ENCODE measurements at regions not wholly inside any gene's neighbourhood (a gene's known extent, or its start where the extent isn't known, plus 50 kb on each side); places are given as distances from the start of the nearest gene placed in this dataset.

DNA sequence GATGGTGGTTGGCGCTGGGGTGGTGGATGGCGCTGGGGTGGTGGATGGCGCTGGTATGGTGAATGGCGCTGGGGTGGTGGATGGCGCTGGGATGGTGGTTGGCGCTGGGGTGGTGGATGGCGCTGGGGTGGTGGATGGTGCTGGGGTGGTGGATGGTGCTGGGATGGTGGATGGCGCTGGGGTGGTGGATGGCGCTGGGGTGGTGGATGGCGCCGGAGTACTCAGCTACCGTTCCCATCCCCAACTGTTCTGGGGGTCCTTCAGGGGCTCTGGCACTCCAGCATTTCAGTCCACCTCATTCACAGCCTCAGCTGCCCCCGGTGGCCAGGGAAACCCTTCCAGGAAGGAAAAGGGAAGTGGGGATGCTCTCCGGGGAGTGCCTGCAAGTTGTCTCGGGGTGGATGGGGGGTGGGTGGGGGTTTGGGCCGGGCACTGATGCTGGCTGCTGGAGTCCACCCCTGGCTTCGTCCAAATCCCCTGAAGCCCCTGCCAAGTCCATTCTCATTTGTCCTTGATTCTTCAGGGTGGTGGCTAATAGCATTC, 147.3 kb upstream of the COL5A1 start:
- H3K27ac ChIP-seq (ENCODE audit: low read length), result no peak overlapping the region
- H3K4me1 ChIP-seq (ENCODE audit: control insufficient read depth, insufficient read depth, low read length), result no peaks in the 10 kb centered on the region
- ATAC-seq, result no peak
- no peaks in the 10 kb centered on the region for H3K9me3 ChIP-seq (ENCODE audit: control insufficient read depth, low read length)
- peak in 1 of 3 donors; percentile 16 for DNase-seq
- intact Hi-C loops (cut with DNase I), result no loop called here
- WGBS, result 75% methylated on average over 17 of the region's 17 CpGs
- H3K4me3 ChIP-seq (ENCODE audit: low read length), result no peak overlapping the region
- no peaks in the 10 kb centered on the region for H3K27me3 ChIP-seq (ENCODE audit: control insufficient read depth, insufficient read depth)

DNA sequence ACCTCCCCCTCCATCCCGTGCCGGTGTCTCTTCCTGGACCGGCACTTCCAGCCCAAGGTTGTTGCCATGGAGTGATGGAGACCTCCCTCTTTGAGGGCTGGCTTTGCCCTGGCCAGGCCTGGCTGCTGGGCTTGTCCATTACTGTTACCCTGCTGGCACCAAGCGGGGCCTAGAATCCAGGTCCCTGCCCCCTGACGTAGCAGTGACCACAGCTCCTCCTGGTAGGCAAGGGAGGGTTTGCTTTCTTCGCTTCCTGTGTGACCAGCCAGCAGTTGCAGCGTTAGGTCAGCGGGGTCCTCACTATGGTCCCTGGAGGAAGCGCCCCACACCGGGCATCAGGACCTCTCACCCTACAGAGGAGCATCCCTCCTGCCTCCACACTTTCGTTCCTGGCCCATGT, 146.7 kb upstream of the COL5A1 start:
- Histone ChIP-seq H3K4me1 (ENCODE audit: control insufficient read depth, insufficient read depth, low read length) (no peaks in the 10 kb centered on the region), H3K4me3 (ENCODE audit: low read length) (no peak overlapping the region), H3K9me3 (ENCODE audit: control insufficient read depth, low read length) (no peaks in the 10 kb centered on the region), H3K27me3 (ENCODE audit: control insufficient read depth, insufficient read depth) (no peaks in the 10 kb centered on the region), H3K27ac (ENCODE audit: low read length) (no peak overlapping the region)
- DNase-seq (peak in 2 of 3 donors; percentile 45), ATAC-seq (no peak)
- 77% methylated on average over 11 of the region's 11 CpGs for WGBS
- intact Hi-C loops (cut with DNase I), result no loop called here

DNA sequence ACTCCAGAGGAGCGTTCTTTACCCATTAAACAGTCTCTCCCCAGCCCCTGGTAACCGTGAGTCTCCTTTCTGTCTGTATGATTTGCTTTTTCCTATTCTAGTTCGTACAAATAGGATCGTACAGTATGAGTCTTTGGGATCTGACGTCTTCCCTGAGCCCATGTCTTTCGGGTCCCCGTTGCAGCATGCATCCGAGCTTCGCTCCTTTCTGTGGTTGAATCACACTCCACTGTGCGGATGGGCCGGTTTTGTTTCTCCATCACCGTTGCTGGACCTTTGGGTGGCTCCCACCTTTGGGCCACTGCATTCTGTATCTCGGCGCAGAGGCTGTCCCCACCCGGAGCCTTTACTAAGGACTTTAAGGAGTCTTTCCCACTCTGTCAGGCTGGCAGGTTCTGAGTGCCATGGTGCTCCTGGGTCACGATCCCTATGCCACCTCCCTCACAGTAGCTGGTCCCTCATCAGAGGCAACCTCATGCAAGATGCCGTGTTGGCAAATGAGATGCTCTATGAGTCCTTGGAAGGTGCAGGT, 145.7 kb upstream of the COL5A1 start:
- H3K4me3 ChIP-seq (ENCODE audit: low read length), result no peak overlapping the region
- 87% methylated on average over 17 of the region's 17 CpGs for WGBS
- no peak overlapping the region for H3K27ac ChIP-seq (ENCODE audit: low read length)
- H3K27me3 ChIP-seq (ENCODE audit: control insufficient read depth, insufficient read depth), result no peaks in the 10 kb centered on the region
- intact Hi-C loops (cut with DNase I), result no loop called here
- H3K4me1 ChIP-seq (ENCODE audit: control insufficient read depth, insufficient read depth, low read length), result no peaks in the 10 kb centered on the region
- DNase-seq (peak in 1 of 3 donors; percentile 29), ATAC-seq (no peak)
- H3K9me3 ChIP-seq (ENCODE audit: control insufficient read depth, low read length), result no peaks in the 10 kb centered on the region

DNA sequence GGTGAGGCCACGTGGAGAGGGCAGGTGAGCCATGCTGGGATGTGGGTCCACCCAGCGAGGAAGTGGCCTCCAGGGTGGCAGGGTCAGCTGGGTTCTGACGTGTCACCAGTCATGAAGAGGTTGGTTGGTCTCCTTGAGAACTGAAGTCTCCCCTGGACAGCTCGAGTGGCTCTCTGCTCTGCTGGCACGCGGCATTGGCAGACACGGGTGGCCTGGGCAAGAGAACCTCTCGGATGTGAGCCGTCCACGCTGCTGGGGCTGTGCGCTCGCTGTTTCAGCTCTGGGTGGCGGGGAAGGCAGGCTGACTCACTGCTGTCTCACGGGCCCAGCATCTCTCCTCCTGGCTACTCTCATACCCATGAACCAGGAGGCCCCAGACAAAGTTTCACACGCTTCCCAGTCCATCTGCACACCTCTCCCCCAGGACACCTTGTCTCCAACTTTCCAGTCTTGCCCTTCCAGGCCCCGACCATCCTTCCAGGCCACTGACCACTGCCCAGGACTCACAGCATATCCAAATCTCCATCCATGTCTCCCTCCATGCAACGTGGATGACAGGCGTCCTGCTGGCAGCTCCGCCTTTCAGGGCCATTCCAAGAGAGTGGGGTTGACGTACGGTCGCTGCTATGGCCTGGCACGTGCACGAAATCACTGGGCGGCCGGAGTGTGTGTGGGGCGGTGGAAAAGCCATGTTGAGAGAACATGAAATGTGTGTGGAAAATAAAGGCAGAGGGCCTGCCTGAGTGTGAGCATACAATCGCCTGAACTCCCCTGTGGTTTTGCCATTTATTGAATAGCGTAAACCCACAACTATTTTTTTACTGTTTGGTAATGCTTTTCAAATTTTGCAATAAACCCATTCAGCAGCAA, 145.0 kb upstream of the COL5A1 start:
- H3K4me3 ChIP-seq (ENCODE audit: low read length), result no peak overlapping the region
- H3K27ac ChIP-seq (ENCODE audit: low read length), result no peak overlapping the region
- no peaks in the 10 kb centered on the region for H3K4me1 ChIP-seq (ENCODE audit: control insufficient read depth, insufficient read depth, low read length)
- WGBS, result 84% methylated on average over 29 of the region's 29 CpGs
- ATAC-seq (no peak), DNase-seq (peak in 1 of 3 donors; percentile 41)
- H3K27me3 ChIP-seq (ENCODE audit: control insufficient read depth, insufficient read depth), result no peaks in the 10 kb centered on the region
- intact Hi-C loops (cut with DNase I), result no loop called here
- H3K9me3 ChIP-seq (ENCODE audit: control insufficient read depth, low read length), result no peaks in the 10 kb centered on the region

DNA sequence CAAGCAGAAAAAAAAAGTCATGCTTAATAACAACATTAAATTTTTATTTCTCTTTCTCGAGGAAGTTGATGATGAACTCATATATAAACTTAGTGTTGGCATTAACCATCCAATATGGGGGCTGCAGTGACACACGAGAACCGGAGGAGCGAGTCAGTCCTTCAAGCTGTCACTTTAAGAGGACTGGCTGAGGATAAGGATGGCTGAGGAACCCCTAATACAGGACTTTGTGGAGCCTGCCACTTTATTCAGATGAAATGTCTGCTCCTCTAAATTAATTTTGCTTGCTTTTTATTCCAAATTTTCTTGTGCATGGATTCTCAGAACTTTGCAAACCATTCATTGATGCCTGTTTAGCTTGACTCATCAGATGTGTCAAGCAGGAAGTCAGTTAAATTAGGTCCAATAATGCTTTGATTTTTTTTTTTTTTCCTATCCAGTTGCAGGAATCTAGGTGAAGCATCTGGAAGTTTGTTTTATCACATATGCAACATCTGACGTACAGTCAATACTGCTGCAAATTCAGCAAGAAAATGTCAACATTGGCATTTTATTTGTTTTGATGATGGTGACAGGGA, 144.2 kb upstream of the COL5A1 start:
- no peak for DNase-seq
- Histone ChIP-seq H3K4me1 (ENCODE audit: control insufficient read depth, insufficient read depth, low read length) (no peaks in the 10 kb centered on the region), H3K9me3 (ENCODE audit: control insufficient read depth, low read length) (no peaks in the 10 kb centered on the region), H3K27ac (ENCODE audit: low read length) (no peak overlapping the region), H3K4me3 (ENCODE audit: low read length) (no peak overlapping the region), H3K27me3 (ENCODE audit: control insufficient read depth, insufficient read depth) (no peaks in the 10 kb centered on the region)
- WGBS, result 67% methylated on average over 5 of the region's 5 CpGs
- intact Hi-C loops (cut with DNase I), result no loop called here
- no peak for ATAC-seq

DNA sequence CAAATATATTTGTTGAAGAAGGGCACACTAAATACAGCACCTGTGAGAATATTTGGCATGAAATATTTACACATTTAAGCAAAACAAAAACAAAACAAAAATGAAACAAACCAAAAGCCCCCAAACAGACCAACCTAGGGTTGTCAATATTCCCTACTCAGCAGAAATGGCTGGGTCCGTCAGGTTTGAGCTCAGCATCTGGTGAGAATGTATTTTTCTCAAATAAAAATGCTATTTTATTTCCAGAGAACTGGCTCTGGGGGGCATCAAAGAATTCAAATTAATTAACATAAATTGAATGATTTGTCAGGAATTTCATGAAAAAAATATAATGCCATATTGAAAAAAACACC, 142.8 kb upstream of the COL5A1 start:
- no peaks in the 10 kb centered on the region for H3K4me1 ChIP-seq (ENCODE audit: control insufficient read depth, insufficient read depth, low read length)
- no peak overlapping the region for H3K27ac ChIP-seq (ENCODE audit: low read length)
- ATAC-seq (no peak), DNase-seq (no peak)
- H3K9me3 ChIP-seq (ENCODE audit: control insufficient read depth, low read length), result no peaks in the 10 kb centered on the region
- WGBS, result 94% methylated on average over 1 of the region's 1 CpG
- H3K27me3 ChIP-seq (ENCODE audit: control insufficient read depth, insufficient read depth), result no peaks in the 10 kb centered on the region
- no peak overlapping the region for H3K4me3 ChIP-seq (ENCODE audit: low read length)
- intact Hi-C loops (cut with DNase I), result no loop called here

DNA sequence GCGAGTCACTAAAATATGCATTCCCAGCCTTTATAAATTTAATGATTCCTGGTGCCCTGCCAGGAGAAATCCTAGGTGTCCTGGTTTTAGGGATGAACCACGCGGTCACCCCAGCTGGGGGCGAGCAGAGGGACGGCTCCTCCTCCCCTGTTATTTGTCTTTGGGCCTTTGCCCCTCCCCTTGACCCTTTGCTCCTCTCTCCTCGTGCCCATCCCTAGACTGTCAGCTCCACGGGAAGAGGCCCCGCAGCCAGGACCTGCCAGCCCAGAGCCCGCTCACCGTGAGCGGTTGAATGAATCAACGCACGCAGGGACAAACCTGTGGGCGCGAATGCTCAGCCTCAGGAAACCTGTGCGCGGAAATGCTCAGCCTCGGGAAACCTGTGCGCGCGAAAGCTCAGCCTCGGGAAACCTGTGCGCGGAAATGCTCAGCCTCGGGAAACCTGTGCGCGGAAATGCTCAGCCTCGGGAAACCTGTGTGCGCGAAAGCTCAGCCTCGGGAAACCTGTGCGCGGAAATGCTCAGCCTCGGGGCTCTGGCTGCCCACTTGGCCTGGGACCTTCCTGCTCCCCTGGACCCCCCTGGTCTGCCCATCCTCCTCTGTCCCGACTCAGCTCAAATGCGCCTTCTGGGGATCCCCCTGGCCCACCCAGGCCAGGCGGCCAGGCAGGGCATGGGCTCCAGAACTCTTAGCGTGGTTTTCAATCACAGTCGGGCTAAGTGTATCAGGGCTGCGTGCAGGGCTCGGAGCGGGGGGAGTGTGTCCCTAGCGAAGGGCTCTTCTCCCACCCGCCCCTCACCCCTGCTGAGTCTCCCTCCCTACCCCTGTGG, 140.5 kb upstream of the COL5A1 start:
- no peaks in the 10 kb centered on the region for H3K4me1 ChIP-seq (ENCODE audit: control insufficient read depth, insufficient read depth, low read length)
- ATAC-seq (no peak), DNase-seq (peak in 1 of 3 donors; percentile 34)
- H3K27me3 ChIP-seq (ENCODE audit: control insufficient read depth, insufficient read depth), result no peaks in the 10 kb centered on the region
- WGBS, result 21% methylated on average over 44 of the region's 44 CpGs
- no peak overlapping the region for H3K27ac ChIP-seq (ENCODE audit: low read length)
- intact Hi-C loops (cut with DNase I), result no loop called here
- H3K4me3 ChIP-seq (ENCODE audit: low read length), result no peak overlapping the region
- no peaks in the 10 kb centered on the region for H3K9me3 ChIP-seq (ENCODE audit: control insufficient read depth, low read length)

DNA sequence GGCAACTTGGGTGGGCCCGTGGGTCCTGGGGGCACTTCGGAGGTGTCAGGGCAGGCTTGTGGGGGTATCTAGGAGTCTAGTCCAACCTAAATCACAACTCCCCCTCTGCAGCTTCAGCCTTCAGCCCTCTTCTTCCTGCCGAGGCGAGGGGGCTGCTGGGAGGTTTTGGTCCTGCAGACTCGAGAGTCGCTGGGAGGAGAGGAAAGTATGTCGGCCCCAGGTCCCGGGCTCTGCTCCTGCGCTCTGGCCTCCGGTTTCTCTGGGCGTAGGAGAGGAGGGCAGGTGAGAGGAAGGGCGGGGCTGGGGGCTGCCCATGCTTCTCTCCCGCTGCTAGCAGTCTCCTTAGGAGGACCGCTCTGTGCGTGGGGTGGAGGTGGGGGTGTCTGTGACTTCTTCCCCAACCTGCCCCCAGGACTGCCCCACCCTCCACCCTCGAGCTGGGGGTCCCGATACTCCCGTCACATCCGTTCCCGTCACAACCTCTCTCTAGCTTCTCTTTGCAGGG, 139.8 kb upstream of the COL5A1 start:
- WGBS, result 47% methylated on average over 20 of the region's 20 CpGs
- no peak for ATAC-seq
- DNase-seq, result peak in 1 of 3 donors; percentile 38
- Histone ChIP-seq H3K9me3 (ENCODE audit: control insufficient read depth, low read length) (no peaks in the 10 kb centered on the region), H3K27ac (ENCODE audit: low read length) (no peak overlapping the region), H3K4me3 (ENCODE audit: low read length) (no peak overlapping the region), H3K4me1 (ENCODE audit: control insufficient read depth, insufficient read depth, low read length) (no peaks in the 10 kb centered on the region), H3K27me3 (ENCODE audit: control insufficient read depth, insufficient read depth) (no peaks in the 10 kb centered on the region)
- intact Hi-C loops (cut with DNase I), result no loop called here

DNA sequence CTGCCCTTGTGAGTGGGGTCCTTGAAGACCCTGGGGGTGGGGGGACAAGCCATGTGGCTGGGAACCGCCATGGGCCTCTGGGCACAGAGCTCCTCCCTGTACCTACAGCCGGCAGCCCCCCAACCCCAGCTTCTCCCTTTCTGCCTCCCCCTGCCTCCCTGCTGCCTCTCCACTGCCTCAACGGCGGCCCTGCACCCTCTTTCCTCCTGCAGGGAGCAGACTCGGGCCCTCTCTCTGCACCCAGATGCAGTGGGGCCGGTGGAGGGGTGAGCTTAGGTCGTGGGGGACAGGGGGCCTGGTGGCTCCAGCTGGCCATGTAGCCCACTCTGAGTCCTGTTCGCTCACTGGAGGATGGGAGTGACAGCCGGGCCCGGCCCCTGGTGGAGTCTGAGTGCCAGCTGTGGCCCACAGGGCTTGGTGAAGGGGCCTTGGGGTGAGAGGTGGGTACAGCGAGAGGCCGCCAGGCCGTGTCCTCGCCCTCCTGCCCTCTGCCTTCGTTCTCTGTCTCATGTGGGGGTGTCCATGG, 139.3 kb upstream of the COL5A1 start:
- Histone ChIP-seq H3K9me3 (ENCODE audit: control insufficient read depth, low read length) (no peaks in the 10 kb centered on the region), H3K27me3 (ENCODE audit: control insufficient read depth, insufficient read depth) (no peaks in the 10 kb centered on the region), H3K4me1 (ENCODE audit: control insufficient read depth, insufficient read depth, low read length) (no peaks in the 10 kb centered on the region), H3K4me3 (ENCODE audit: low read length) (no peak overlapping the region), H3K27ac (ENCODE audit: low read length) (no peak overlapping the region)
- intact Hi-C loops (cut with DNase I), result no loop called here
- ATAC-seq (peak in 1 of 2 donors; percentile 26), DNase-seq (peak in 2 of 3 donors; percentile 56 to 70)
- 67% methylated on average over 15 of the region's 15 CpGs for WGBS

DNA sequence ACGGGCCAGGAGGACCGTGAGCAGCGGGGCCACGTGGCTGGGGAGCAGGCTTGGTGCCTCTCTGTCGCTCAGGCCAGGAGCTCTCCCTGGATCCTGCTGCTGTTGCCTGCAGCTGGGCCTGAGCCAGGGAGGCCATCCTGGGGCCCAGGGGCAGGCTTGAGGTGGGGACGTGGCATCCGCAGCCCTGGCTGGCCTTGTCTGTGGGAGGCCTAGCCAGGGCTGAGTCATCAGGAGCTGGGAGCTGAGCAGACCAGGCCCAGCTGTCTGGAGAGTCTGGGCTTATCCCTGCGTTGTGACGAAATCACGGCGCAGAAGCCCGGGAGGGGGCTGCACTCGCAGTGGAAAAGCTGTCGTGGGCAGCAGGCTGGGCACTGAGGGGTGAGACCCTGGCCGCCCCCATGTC, 138.8 kb upstream of the COL5A1 start:
- no peaks in the 10 kb centered on the region for H3K9me3 ChIP-seq (ENCODE audit: control insufficient read depth, low read length)
- ATAC-seq, result peak; percentile 97
- H3K4me3 ChIP-seq (ENCODE audit: low read length), result no peak overlapping the region
- DNase-seq, result peak; percentile 88 to 93 (median 91)
- intact Hi-C loops (cut with DNase I), result no loop called here
- WGBS, result 58% methylated on average over 15 of the region's 15 CpGs
- H3K27me3 ChIP-seq (ENCODE audit: control insufficient read depth, insufficient read depth), result no peaks in the 10 kb centered on the region
- no peak overlapping the region for H3K27ac ChIP-seq (ENCODE audit: low read length)
- no peaks in the 10 kb centered on the region for H3K4me1 ChIP-seq (ENCODE audit: control insufficient read depth, insufficient read depth, low read length)

Data from right cardiac atrium (tissue), 5 donors.